ENCODE measurements at regions not wholly inside any gene's neighbourhood (a gene's known extent, or its start where the extent isn't known, plus 50 kb on each side); places are given as distances from the start of the nearest gene placed in this dataset.

DNA sequence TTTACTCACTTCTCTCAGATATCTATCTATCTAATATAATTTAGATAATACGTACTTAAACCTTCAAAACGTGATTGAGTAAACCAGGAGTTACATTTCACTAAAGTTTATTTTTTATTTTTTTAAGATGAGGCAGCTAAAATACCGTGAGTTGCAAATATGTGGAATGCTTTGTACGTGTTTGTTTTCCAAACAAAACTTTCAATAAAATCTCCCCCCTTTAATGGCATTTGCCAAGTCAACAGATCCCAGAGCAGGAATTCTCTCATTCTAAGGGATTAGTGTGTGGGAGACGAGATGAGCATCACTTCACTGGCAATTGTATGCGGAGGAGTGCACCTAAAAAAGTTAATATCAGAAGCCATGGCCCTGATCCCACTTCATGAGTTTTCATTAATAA is 53.7 kb upstream of the MAGI2 start:
- H3K27me3 Mint-ChIP-seq = no peaks in the 10 kb centered on the region
- H3K4me1 Mint-ChIP-seq = no peaks in the 10 kb centered on the region
- H3K9me3 Mint-ChIP-seq = peaks cover 4% of the 10 kb centered on the region
- DNase-seq (ENCODE audit: low spot score in 2 of 2) = no peak
- no peaks in the 10 kb centered on the region for H3K36me3 Mint-ChIP-seq
- H3K27ac Mint-ChIP-seq = no peak overlapping the region
- H3K4me3 Mint-ChIP-seq = no peak overlapping the region
- no peak for ATAC-seq (ENCODE audit: low read depth)

DNA sequence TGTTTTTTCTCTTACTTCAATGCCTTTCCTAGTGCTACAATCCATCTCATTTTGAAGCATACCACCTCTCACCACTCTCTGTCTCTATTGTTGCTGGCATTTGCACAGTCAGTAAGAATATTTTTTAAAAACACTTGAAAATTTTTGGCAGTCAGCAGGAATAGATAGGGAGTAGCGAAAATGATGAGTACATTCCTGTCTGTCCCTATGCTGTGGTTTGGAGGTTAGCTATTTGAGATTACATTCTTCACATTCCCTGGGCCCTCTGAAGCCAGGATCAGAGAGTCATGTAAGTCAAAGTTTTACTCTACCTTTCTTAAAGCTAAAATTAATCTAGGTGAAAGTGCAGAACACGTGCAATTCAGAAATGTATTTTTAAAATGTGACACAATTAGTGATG is 53.0 kb upstream of the MAGI2 start:
- DNase-seq (ENCODE audit: low spot score in 2 of 2) (no peak), ATAC-seq (ENCODE audit: low read depth) (no peak)
- no peak overlapping the region for H3K27ac Mint-ChIP-seq
- no peaks in the 10 kb centered on the region for H3K4me1 Mint-ChIP-seq
- H3K4me3 Mint-ChIP-seq = no peak overlapping the region
- H3K9me3 Mint-ChIP-seq = peaks cover 4% of the 10 kb centered on the region
- H3K36me3 Mint-ChIP-seq = no peaks in the 10 kb centered on the region
- H3K27me3 Mint-ChIP-seq = no peaks in the 10 kb centered on the region

DNA sequence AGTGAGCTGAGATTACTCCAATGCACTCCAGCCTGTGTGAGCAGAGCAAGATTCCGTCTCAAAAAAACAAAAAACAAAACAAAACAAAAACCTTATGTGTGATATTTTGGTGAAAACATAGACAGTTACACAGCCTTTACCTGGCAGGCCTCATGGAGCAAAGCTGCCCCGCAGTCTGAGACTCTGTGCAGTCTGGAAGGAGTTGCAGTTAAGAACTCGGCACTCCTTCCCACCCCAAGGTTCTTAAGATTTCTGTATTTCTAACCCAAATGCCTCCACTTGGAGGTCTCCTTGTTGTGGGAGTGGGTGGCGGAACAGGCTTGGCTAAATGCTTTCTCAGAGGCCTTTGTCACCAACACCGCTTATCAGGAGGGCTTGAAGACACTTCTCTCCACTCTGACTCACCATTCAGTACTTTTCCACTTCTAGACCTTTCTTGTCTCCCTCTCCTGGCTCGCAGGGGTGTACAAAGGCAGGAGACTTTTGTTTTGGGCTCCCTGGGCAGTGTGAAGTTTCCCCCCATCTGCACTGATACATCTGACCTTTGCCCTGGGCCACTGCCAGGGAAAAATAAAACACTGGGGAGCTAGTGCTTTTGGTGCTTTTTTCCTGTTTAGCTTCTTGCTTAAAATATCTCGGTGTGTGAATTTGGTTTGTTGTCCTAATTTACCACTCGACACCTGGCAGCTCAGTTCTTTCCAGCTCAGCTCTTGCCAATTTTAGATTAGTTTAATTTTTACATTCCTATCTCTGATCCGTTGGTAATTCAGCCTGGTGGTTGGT is 51.3 kb upstream of the MAGI2 start:
- H3K36me3 Mint-ChIP-seq = no peaks in the 10 kb centered on the region
- H3K4me1 Mint-ChIP-seq = no peaks in the 10 kb centered on the region
- DNase-seq (ENCODE audit: low spot score in 2 of 2) (no peak), ATAC-seq (ENCODE audit: low read depth) (no peak)
- H3K9me3 Mint-ChIP-seq = peaks cover 1% of the 10 kb centered on the region
- H3K27me3 Mint-ChIP-seq = no peaks in the 10 kb centered on the region
- no peak overlapping the region for H3K4me3 Mint-ChIP-seq
- H3K27ac Mint-ChIP-seq = no peak overlapping the region
